PC-9 (cell line): ENCODE measurements at regions not wholly inside any gene's neighbourhood (a gene's known extent, or its start where the extent isn't known, plus 50 kb on each side); places are given as distances from the start of the nearest gene placed in this dataset.
"Not testable (repeated sequence)": the region's sequence is repeated elsewhere in the genome, so short reads cannot be mapped to it uniquely, and the experiment has no call there.

Experiments
- BruUV-seq: library from RNA; stranded (reverse); fragments of 400-500 nt; replicated peaks from 2 replicates; lab custom pipeline; 2021; lab: Mats Ljungman, UMichigan
- CTCF ChIA-PET: fragments of 300-600 bp; sonication (Branson Sonifier 250); formaldehyde crosslinking; loops from one replicate; lab custom pipeline; 2022; ENCODE audit warnings: antibody characterized with exemption; lab: Charles Lee
- POLR2A ChIA-PET: fragments of 300-600 bp; sonication (Branson Sonifier 250); formaldehyde crosslinking; loops from one replicate; lab custom pipeline; 2022; ENCODE audit warnings: antibody characterized with exemption; ENCODE audit not compliant: unreplicated experiment; lab: Charles Lee
- DNase-seq, 2 experiments: peaks; one replicate each; pipeline versions ENCODE4 v3.0.0 to v3.0.0-alpha.2; 2015 to 2022; ENCODE audit warnings: mixed read lengths in 1 of 2
- H2AFZ ChIP-seq: fragments of 200-600 bp; sonication (generic); 2 replicates; pipeline ENCODE4 v1.8.1; 2017; ENCODE audit warnings: antibody characterized with exemption
- H3F3A ChIP-seq: fragments of 200-600 bp; sonication (generic); 2 replicates; pipeline ENCODE4 v1.8.1; 2017; ENCODE audit warnings: antibody characterized with exemption, mild to moderate bottlenecking, low read depth; ENCODE audit not compliant: insufficient read depth
- H3K27ac ChIP-seq: fragments of 200-600 bp; sonication (generic); 2 replicates; pipeline ENCODE4 v1.6.1; 2016; ENCODE audit warnings: mixed run types
- H3K27me3 ChIP-seq: fragments of 200-600 bp; sonication (generic); 2 replicates; pipeline ENCODE4 v1.6.1; 2016; ENCODE audit warnings: low read depth, mixed run types; ENCODE audit not compliant: insufficient read depth
- H3K36me3 ChIP-seq: fragments of 200-600 bp; sonication (generic); 2 replicates; pipeline ENCODE4 v1.6.1; 2016; ENCODE audit warnings: low read depth, mixed run types
- H3K4me1 ChIP-seq: fragments of 200-600 bp; sonication (generic); replicated peaks from 2 replicates; pipeline ENCODE4 v1.6.1; 2016; ENCODE audit warnings: mixed run types; ENCODE audit not compliant: insufficient read depth
- H3K4me2 ChIP-seq: fragments of 200-600 bp; sonication (generic); 2 replicates; pipeline ENCODE4 v1.6.1; 2017; ENCODE audit warnings: mixed run types
- H3K4me3 ChIP-seq: fragments of 200-600 bp; sonication (generic); 2 replicates; pipeline ENCODE4 v1.6.1; 2016; ENCODE audit warnings: mixed run types
- H3K79me2 ChIP-seq: fragments of 200-600 bp; sonication (generic); 2 replicates; pipeline ENCODE4 v1.6.1; 2017; ENCODE audit warnings: low read depth, mixed run types
- H3K9me2 ChIP-seq: fragments of 200-600 bp; sonication (generic); 2 replicates; pipeline ENCODE4 v1.8.1; 2017; ENCODE audit warnings: mild to moderate bottlenecking; ENCODE audit not compliant: insufficient read depth
- H3K9me3 ChIP-seq: fragments of 200-600 bp; sonication (generic); 2 replicates; pipeline ENCODE4 v1.8.1; 2016; ENCODE audit warnings: low read depth; ENCODE audit not compliant: insufficient read depth
- H4K20me1 ChIP-seq: fragments of 200-600 bp; sonication (generic); 2 replicates; pipeline ENCODE4 v1.8.1; 2017; ENCODE audit not compliant: insufficient read depth
- CTCF ChIP-seq: fragments of 200-600 bp; sonication (generic); conservative IDR thresholded peaks from 2 replicates; pipeline ENCODE4 v1.6.1; 2017; ENCODE audit warnings: mixed run types, antibody characterized with exemption, mild to moderate bottlenecking, moderate library complexity
- EZH2 ChIP-seq: fragments of 200-600 bp; sonication (generic); IDR thresholded peaks from 2 replicates; pipeline ENCODE4 v1.8.0; 2017; ENCODE audit warnings: antibody characterized with exemption, low read depth
- intact Hi-C: fragments of 100-400 bp; cut with micrococcal nuclease; formaldehyde crosslinking; loops from one replicate; pipeline ENCODE4 v1.10.0; 2022; ENCODE audit not compliant: unreplicated experiment

- H3K27ac ChIP-seq, result no peak overlapping the region
- no peaks in the 10 kb centered on the region for H3F3A ChIP-seq
- no peaks in the 10 kb centered on the region for H3K36me3 ChIP-seq
- POLR2A ChIA-PET, result no interaction called here
- H3K4me1 ChIP-seq, result no peaks in the 10 kb centered on the region
- H3K79me2 ChIP-seq, result no peaks in the 10 kb centered on the region
- H3K4me3 ChIP-seq, result no peak overlapping the region
- peaks cover 27% of the 10 kb centered on the region; the same call in 1 of the 2 replicates for H3K27me3 ChIP-seq
- no TSS peak for BruUV-seq
- no peak overlapping the region for H3K4me2 ChIP-seq
- no peaks in the 10 kb centered on the region for H3K9me2 ChIP-seq
- H3K9me3 ChIP-seq, result no peaks in the 10 kb centered on the region; the same call in 1 of the 2 replicates
- DNase-seq, result no peak
- TF ChIP-seq CTCF (no peak), EZH2 (no peak)
- no peaks in the 10 kb centered on the region for H4K20me1 ChIP-seq
- H2AFZ ChIP-seq, result no peak overlapping the region
- CTCF ChIA-PET, result no interaction called here
- intact Hi-C loops, result no loop called here
Observed at GRCh38 chrX:151042842-151043241, 59.7 kb downstream of the HMGB3 start.

GRCh38 chrX:151066373-151066772, 83.2 kb downstream of the HMGB3 start:
- H3K9me3 ChIP-seq, intact Hi-C loops, H3K4me1 ChIP-seq, CTCF ChIA-PET, H3K79me2 ChIP-seq, DNase-seq, POLR2A ChIA-PET, H3K36me3 ChIP-seq, H3K4me2 ChIP-seq, H3F3A ChIP-seq, H3K4me3 ChIP-seq, H2AFZ ChIP-seq, H3K9me2 ChIP-seq, BruUV-seq, H4K20me1 ChIP-seq, H3K27ac ChIP-seq: not testable (repeated sequence)
- peaks cover 36% of the 10 kb centered on the region for H3K27me3 ChIP-seq

- CTCF ChIA-PET, result no interaction called here
- no TSS peak for BruUV-seq
Observed at GRCh38 chrX:151073767-151074166, 90.6 kb downstream of the HMGB3 start.

More at GRCh38 chrX:151073767-151074166, 90.6 kb downstream of the HMGB3 start:
- H2AFZ ChIP-seq, result no peak overlapping the region
- no peak overlapping the region for H3K27ac ChIP-seq
- H3K9me2 ChIP-seq, result no peaks in the 10 kb centered on the region
- H3F3A ChIP-seq, result no peaks in the 10 kb centered on the region; the same call in 1 of the 2 replicates
- no peak overlapping the region for H3K4me3 ChIP-seq
- H3K27me3 ChIP-seq, result peaks cover 61% of the 10 kb centered on the region
- H4K20me1 ChIP-seq, result no peaks in the 10 kb centered on the region
- no peaks in the 10 kb centered on the region for H3K9me3 ChIP-seq
- H3K36me3 ChIP-seq, result no peaks in the 10 kb centered on the region
- no peaks in the 10 kb centered on the region for H3K79me2 ChIP-seq
- H3K4me1 ChIP-seq, result no peaks in the 10 kb centered on the region
- intact Hi-C loops, result no loop called here
- POLR2A ChIA-PET, result no interaction called here
- H3K4me2 ChIP-seq, result no peak overlapping the region
- DNase-seq, result no peak
- no peak for TF ChIP-seq EZH2
- TF ChIP-seq CTCF, result no peak
